ENCODE measurements at regions not wholly inside any gene's neighbourhood (a gene's known extent, or its start where the extent isn't known, plus 50 kb on each side); places are given as distances from the start of the nearest gene placed in this dataset.

DNA sequence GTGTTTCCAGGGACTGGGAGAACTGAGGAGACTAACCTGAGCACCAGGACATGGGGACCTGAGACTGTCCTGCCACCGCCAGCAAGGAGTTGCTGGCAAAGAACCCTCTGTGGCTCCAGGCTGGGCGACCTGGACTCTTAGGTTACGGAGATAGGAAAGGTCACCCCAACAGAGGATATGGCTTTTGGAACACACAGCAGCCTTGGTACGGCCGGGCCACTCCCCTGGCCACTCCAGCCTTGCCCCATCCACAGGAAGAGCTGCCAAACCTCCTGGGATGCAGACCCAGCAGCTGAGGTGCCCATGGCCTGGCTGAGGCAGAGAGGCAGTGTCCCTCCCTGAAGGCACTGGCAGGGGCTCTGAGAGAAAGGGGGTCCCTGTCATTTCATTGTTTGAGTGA, 137.8 kb downstream of the OAT start:
- Mint-ChIP-seq H3K36me3 (ENCODE audit: low read depth) (no peaks in the 10 kb centered on the region; the same call in 2 of the 3 replicates), H3K4me3 (no peak overlapping the region)
- no peak for TF ChIP-seq EZH2 (IDR thresholded peaks at IDR 0.05; ENCODE audit: low read depth, unreplicated experiment)
- no peak for TF ChIP-seq EZH2phosphoT487 (IDR thresholded peaks at IDR 0.05; ENCODE audit: unreplicated experiment)
- TF ChIP-seq, protein P1, sequence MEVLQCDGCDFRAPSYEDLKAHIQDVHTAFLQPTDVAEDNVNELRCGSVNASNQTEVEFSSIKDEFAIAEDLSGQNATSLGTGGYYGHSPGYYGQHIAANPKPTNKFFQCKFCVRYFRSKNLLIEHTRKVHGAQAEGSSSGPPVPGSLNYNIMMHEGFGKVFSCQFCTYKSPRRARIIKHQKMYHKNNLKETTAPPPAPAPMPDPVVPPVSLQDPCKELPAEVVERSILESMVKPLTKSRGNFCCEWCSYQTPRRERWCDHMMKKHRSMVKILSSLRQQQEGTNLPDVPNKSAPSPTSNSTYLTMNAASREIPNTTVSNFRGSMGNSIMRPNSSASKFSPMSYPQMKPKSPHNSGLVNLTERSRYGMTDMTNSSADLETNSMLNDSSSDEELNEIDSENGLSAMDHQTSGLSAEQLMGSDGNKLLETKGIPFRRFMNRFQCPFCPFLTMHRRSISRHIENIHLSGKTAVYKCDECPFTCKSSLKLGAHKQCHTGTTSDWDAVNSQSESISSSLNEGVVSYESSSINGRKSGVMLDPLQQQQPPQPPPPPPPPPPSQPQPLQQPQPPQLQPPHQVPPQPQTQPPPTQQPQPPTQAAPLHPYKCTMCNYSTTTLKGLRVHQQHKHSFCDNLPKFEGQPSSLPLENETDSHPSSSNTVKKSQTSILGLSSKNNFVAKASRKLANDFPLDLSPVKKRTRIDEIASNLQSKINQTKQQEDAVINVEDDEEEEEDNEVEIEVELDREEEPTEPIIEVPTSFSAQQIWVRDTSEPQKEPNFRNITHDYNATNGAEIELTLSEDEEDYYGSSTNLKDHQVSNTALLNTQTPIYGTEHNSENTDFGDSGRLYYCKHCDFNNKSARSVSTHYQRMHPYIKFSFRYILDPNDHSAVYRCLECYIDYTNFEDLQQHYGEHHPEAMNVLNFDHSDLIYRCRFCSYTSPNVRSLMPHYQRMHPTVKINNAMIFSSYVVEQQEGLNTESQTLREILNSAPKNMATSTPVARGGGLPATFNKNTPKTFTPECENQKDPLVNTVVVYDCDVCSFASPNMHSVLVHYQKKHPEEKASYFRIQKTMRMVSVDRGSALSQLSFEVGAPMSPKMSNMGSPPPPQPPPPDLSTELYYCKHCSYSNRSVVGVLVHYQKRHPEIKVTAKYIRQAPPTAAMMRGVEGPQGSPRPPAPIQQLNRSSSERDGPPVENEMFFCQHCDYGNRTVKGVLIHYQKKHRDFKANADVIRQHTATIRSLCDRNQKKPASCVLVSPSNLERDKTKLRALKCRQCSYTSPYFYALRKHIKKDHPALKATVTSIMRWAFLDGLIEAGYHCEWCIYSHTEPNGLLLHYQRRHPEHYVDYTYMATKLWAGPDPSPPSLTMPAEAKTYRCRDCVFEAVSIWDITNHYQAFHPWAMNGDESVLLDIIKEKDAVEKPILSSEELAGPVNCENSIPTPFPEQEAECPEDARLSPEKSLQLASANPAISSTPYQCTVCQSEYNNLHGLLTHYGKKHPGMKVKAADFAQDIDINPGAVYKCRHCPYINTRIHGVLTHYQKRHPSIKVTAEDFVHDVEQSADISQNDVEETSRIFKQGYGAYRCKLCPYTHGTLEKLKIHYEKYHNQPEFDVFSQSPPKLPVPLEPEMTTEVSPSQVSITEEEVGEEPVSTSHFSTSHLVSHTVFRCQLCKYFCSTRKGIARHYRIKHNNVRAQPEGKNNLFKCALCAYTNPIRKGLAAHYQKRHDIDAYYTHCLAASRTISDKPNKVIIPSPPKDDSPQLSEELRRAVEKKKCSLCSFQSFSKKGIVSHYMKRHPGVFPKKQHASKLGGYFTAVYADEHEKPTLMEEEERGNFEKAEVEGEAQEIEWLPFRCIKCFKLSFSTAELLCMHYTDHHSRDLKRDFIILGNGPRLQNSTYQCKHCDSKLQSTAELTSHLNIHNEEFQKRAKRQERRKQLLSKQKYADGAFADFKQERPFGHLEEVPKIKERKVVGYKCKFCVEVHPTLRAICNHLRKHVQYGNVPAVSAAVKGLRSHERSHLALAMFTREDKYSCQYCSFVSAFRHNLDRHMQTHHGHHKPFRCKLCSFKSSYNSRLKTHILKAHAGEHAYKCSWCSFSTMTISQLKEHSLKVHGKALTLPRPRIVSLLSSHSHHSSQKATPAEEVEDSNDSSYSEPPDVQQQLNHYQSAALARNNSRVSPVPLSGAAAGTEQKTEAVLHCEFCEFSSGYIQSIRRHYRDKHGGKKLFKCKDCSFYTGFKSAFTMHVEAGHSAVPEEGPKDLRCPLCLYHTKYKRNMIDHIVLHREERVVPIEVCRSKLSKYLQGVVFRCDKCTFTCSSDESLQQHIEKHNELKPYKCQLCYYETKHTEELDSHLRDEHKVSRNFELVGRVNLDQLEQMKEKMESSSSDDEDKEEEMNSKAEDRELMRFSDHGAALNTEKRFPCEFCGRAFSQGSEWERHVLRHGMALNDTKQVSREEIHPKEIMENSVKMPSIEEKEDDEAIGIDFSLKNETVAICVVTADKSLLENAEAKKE (CRISPR knock-in tag; IDR thresholded peaks at IDR 0.05): no peak
- TF ChIP-seq CREB1 (CRISPR knock-in tag; IDR thresholded peaks at IDR 0.05; ENCODE audit: low read depth): no peak
- TF ChIP-seq, protein P2, sequence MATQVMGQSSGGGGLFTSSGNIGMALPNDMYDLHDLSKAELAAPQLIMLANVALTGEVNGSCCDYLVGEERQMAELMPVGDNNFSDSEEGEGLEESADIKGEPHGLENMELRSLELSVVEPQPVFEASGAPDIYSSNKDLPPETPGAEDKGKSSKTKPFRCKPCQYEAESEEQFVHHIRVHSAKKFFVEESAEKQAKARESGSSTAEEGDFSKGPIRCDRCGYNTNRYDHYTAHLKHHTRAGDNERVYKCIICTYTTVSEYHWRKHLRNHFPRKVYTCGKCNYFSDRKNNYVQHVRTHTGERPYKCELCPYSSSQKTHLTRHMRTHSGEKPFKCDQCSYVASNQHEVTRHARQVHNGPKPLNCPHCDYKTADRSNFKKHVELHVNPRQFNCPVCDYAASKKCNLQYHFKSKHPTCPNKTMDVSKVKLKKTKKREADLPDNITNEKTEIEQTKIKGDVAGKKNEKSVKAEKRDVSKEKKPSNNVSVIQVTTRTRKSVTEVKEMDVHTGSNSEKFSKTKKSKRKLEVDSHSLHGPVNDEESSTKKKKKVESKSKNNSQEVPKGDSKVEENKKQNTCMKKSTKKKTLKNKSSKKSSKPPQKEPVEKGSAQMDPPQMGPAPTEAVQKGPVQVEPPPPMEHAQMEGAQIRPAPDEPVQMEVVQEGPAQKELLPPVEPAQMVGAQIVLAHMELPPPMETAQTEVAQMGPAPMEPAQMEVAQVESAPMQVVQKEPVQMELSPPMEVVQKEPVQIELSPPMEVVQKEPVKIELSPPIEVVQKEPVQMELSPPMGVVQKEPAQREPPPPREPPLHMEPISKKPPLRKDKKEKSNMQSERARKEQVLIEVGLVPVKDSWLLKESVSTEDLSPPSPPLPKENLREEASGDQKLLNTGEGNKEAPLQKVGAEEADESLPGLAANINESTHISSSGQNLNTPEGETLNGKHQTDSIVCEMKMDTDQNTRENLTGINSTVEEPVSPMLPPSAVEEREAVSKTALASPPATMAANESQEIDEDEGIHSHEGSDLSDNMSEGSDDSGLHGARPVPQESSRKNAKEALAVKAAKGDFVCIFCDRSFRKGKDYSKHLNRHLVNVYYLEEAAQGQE (IDR thresholded peaks at IDR 0.05; ENCODE audit: unreplicated experiment): no peak
- TF ChIP-seq ZNF331 (CRISPR knock-in tag; IDR thresholded peaks at IDR 0.05; ENCODE audit: low read depth): no peak
- no peak for TF ChIP-seq POLR2AphosphoS5 (IDR thresholded peaks at IDR 0.05; ENCODE audit: low read depth)
- TF ChIP-seq, protein P3, sequence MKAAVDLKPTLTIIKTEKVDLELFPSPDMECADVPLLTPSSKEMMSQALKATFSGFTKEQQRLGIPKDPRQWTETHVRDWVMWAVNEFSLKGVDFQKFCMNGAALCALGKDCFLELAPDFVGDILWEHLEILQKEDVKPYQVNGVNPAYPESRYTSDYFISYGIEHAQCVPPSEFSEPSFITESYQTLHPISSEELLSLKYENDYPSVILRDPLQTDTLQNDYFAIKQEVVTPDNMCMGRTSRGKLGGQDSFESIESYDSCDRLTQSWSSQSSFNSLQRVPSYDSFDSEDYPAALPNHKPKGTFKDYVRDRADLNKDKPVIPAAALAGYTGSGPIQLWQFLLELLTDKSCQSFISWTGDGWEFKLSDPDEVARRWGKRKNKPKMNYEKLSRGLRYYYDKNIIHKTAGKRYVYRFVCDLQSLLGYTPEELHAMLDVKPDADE (IDR thresholded peaks at IDR 0.05): no peak
- TF ChIP-seq, protein P4, sequence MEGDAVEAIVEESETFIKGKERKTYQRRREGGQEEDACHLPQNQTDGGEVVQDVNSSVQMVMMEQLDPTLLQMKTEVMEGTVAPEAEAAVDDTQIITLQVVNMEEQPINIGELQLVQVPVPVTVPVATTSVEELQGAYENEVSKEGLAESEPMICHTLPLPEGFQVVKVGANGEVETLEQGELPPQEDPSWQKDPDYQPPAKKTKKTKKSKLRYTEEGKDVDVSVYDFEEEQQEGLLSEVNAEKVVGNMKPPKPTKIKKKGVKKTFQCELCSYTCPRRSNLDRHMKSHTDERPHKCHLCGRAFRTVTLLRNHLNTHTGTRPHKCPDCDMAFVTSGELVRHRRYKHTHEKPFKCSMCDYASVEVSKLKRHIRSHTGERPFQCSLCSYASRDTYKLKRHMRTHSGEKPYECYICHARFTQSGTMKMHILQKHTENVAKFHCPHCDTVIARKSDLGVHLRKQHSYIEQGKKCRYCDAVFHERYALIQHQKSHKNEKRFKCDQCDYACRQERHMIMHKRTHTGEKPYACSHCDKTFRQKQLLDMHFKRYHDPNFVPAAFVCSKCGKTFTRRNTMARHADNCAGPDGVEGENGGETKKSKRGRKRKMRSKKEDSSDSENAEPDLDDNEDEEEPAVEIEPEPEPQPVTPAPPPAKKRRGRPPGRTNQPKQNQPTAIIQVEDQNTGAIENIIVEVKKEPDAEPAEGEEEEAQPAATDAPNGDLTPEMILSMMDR (conservative IDR thresholded peaks at IDR 0.05; ENCODE audit: low read depth in 2 of 2): no peak
- no peak for TF ChIP-seq NANOG (IDR thresholded peaks at IDR 0.05; ENCODE audit: borderline replicate concordance)

More for the DNA sequence above, 137.8 kb downstream of the OAT start:
- H3K27ac Mint-ChIP-seq: no peak overlapping the region
- Histone ChIP-seq H3K4me1 (ENCODE audit: insufficient read depth) (no peaks in the 10 kb centered on the region), H3K27ac (ENCODE audit: low read depth) (no peak overlapping the region), H2AFZ (no peak overlapping the region), H3K36me3 (ENCODE audit: insufficient read depth) (no peaks in the 10 kb centered on the region), H4K20me1 (replicated peaks; ENCODE audit: insufficient read depth) (no peaks in the 10 kb centered on the region), H3K4me2 (no peak overlapping the region), H3K4me3 (no peak overlapping the region), H3K9me2 (ENCODE audit: insufficient read depth) (0 out of 2 replicates have a peak, but pooled peaks cover 7% of the 10 kb centered on the region), H3F3A (replicated peaks; ENCODE audit: low read depth) (no peaks in the 10 kb centered on the region), H3K27me3 (ENCODE audit: insufficient read depth) (no peaks in the 10 kb centered on the region), H3K79me2 (replicated peaks; ENCODE audit: insufficient read depth) (no peaks in the 10 kb centered on the region)
- ATAC-seq (no peak), DNase-seq (ENCODE audit: low spot score) (no peak)
- H3K9me3 Mint-ChIP-seq: peaks cover 6% of the 10 kb centered on the region; the same call in 2 of the 3 replicates
- no peaks in the 10 kb centered on the region; the same call in 2 of the 3 replicates for H3K4me1 Mint-ChIP-seq
- H3K27me3 Mint-ChIP-seq (ENCODE audit: insufficient read depth, low read depth, poor library complexity): peaks cover 8% of the 10 kb centered on the region
